22Rv1 (cell line): ENCODE measurements at regions not wholly inside any gene's neighbourhood (a gene's known extent, or its start where the extent isn't known, plus 50 kb on each side); places are given as distances from the start of the nearest gene placed in this dataset.

Source experiments
- ZFX ChIP-seq: fragments of 450-650 bp; IDR thresholded peaks from 2 replicates; pipeline ENCODE4 v1.6.1; 2017; ENCODE audit warnings: antibody characterized with exemption, borderline replicate concordance
- TF ChIP-seq, protein P1 (sequence below): fragments of 450-650 bp; IDR thresholded peaks from 2 replicates; pipeline ENCODE4 v1.5.1; 2017; ENCODE audit warnings: mild to moderate bottlenecking

- TF ChIP-seq, protein P1, sequence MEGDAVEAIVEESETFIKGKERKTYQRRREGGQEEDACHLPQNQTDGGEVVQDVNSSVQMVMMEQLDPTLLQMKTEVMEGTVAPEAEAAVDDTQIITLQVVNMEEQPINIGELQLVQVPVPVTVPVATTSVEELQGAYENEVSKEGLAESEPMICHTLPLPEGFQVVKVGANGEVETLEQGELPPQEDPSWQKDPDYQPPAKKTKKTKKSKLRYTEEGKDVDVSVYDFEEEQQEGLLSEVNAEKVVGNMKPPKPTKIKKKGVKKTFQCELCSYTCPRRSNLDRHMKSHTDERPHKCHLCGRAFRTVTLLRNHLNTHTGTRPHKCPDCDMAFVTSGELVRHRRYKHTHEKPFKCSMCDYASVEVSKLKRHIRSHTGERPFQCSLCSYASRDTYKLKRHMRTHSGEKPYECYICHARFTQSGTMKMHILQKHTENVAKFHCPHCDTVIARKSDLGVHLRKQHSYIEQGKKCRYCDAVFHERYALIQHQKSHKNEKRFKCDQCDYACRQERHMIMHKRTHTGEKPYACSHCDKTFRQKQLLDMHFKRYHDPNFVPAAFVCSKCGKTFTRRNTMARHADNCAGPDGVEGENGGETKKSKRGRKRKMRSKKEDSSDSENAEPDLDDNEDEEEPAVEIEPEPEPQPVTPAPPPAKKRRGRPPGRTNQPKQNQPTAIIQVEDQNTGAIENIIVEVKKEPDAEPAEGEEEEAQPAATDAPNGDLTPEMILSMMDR = no peak
- TF ChIP-seq ZFX = no peak
These were observed 156.2 kb upstream of the BTBD3 start for GRCh38 chr20:11761497-11761896.
